GM20431 (cell line): ENCODE measurements at regions not wholly inside any gene's neighbourhood (a gene's known extent, or its start where the extent isn't known, plus 50 kb on each side); places are given as distances from the start of the nearest gene placed in this dataset.
"Not testable (repeated sequence)": the region's sequence is repeated elsewhere in the genome, so short reads cannot be mapped to it uniquely, and the experiment has no call there.

Experiments
- in situ Hi-C: fragments of 300-500 bp; cut with MseI, MboI; formaldehyde crosslinking; loops from one replicate; pipeline ENCODE4 v1.15.0; 2020; ENCODE audit warnings: low sequenced_read_pairs; ENCODE audit not compliant: unreplicated experiment

GRCh38 chr2:131584380-131584779, 56.7 kb downstream of the CCDC74A start:
- in situ Hi-C loops = no loop called here

- in situ Hi-C loops = no loop called here
These were observed 57.3 kb downstream of the CCDC74A start for GRCh38 chr2:131584940-131585339.

- in situ Hi-C loops = no loop called here
These were observed 60.6 kb downstream of the CCDC74A start for GRCh38 chr2:131588152-131588873.

- in situ Hi-C loops = not testable (repeated sequence)
These were observed 61.4 kb downstream of the CCDC74A start for GRCh38 chr2:131589126-131589525.

- in situ Hi-C loops = no loop called here
These were observed 62.7 kb downstream of the CCDC74A start for GRCh38 chr2:131590366-131590765.

GRCh38 chr2:131590896-131591295, 63.2 kb downstream of the CCDC74A start:
- in situ Hi-C loops = no loop called here

- in situ Hi-C loops = not testable (repeated sequence)
These were observed 68.9 kb downstream of the CCDC74A start for GRCh38 chr2:131596561-131596960.

GRCh38 chr2:131602444-131602843, 74.8 kb downstream of the CCDC74A start:
- in situ Hi-C loops = not testable (repeated sequence)

- in situ Hi-C loops = not testable (repeated sequence)
These were observed 77.0 kb downstream of the CCDC74A start for GRCh38 chr2:131604652-131605051.

- in situ Hi-C loops = not testable (repeated sequence)
These were observed 78.7 kb downstream of the CCDC74A start for GRCh38 chr2:131606366-131606765.

- in situ Hi-C loops = not testable (repeated sequence)
These were observed 79.4 kb downstream of the CCDC74A start for GRCh38 chr2:131607056-131607455.

- in situ Hi-C loops = not testable (repeated sequence)
These were observed 86.9 kb downstream of the CCDC74A start for GRCh38 chr2:131614539-131614938.

- in situ Hi-C loops = not testable (repeated sequence)
These were observed 90.6 kb downstream of the CCDC74A start for GRCh38 chr2:131618320-131618719.

GRCh38 chr2:131622874-131623273, 95.2 kb downstream of the CCDC74A start:
- in situ Hi-C loops = not testable (repeated sequence)

GRCh38 chr2:131626011-131626410, 98.3 kb downstream of the CCDC74A start:
- in situ Hi-C loops = not testable (repeated sequence)

- in situ Hi-C loops = not testable (repeated sequence)
These were observed 98.9 kb downstream of the CCDC74A start for GRCh38 chr2:131626565-131626964.

- in situ Hi-C loops = not testable (repeated sequence)
These were observed 100.1 kb downstream of the CCDC74A start for GRCh38 chr2:131627777-131628176.

- in situ Hi-C loops = not testable (repeated sequence)
These were observed 104.0 kb downstream of the CCDC74A start for GRCh38 chr2:131631648-131632047.

GRCh38 chr2:131633405-131633804, 105.7 kb downstream of the CCDC74A start:
- in situ Hi-C loops = not testable (repeated sequence)

GRCh38 chr2:131633827-131634695, 106.4 kb downstream of the CCDC74A start:
- in situ Hi-C loops = not testable (repeated sequence)

GRCh38 chr2:131635611-131636010, 107.9 kb downstream of the CCDC74A start:
- in situ Hi-C loops = no loop called here
